HCT116 (cell line): ENCODE measurements at regions not wholly inside any gene's neighbourhood (a gene's known extent, or its start where the extent isn't known, plus 50 kb on each side); places are given as distances from the start of the nearest gene placed in this dataset.

Experiments used
- ATAC-seq: fragments of 200-7000 bp; cut with Tn5 transposase; 2 replicates; pipeline ENCODE4 v1.9.1; 2020; ENCODE audit warnings: mild to moderate bottlenecking, moderate library complexity
- BruUV-seq: library from RNA; stranded (reverse); fragments of 400-500 nt; replicated peaks from 2 replicates; lab custom pipeline; 2021; lab: Mats Ljungman, UMichigan
- CTCF ChIA-PET: fragments of 300-600 bp; sonication (Branson Sonifier 250); formaldehyde crosslinking; loops from one replicate; lab custom pipeline; 2021; ENCODE audit warnings: antibody characterized with exemption; lab: Charles Lee
- POLR2A ChIA-PET: fragments of 300-600, 350-600 bp; sonication (Branson Sonifier 250); formaldehyde crosslinking; loops from one replicate; lab custom pipeline; 2021; ENCODE audit warnings: antibody characterized with exemption; lab: Charles Lee
- RAD21 ChIA-PET, 2 experiments: fragments of 300-600 bp; sonication (Branson Sonifier 250); formaldehyde crosslinking; loops; one replicate each; lab custom pipeline; 2023; ENCODE audit warnings: low total read pairs in 2 of 2; ENCODE audit not compliant: uncharacterized antibody in 2 of 2, unreplicated experiment in 2 of 2, low non-redundant PET in 1 of 2; lab: Charles Lee
- DNase-seq: peaks from one replicate; pipeline ENCODE4 v3.0.0-alpha.2; 2010; ENCODE audit warnings: low read depth, low spot score
- H2AFZ ChIP-seq: fragments of 200-600 bp; shearing (Covaris generic), sonication (generic); 2 replicates; pipeline ENCODE4 v1.6.1; 2017; ENCODE audit warnings: low read depth, mixed run types, mixed read lengths, antibody characterized with exemption, low read length; ENCODE audit not compliant: poor library complexity, severe bottlenecking
- H3K27ac ChIP-seq: 2 replicates; pipeline ENCODE4 v1.5.1; 2012; ENCODE audit warnings: low read depth, low read length
- H3K27me3 ChIP-seq: fragments of 200-600 bp; sonication (generic); 2 replicates; pipeline ENCODE4 v1.6.1; 2016; ENCODE audit warnings: mixed run types, low read length, mixed read lengths; ENCODE audit not compliant: insufficient read depth
- H3K36me3 ChIP-seq, 2 experiments: fragments of 200-500 bp in 1 of 2; fragments of 200-600 bp in 1 of 2; sonication (Bioruptor generic) in 1 of 2; sonication (generic) in 1 of 2; 2 replicates each; pipeline versions ENCODE4 v1.5.1 to v1.6.1; 2014 to 2016; ENCODE audit warnings: low read length in 2 of 2, inconsistent platforms in 1 of 2, mixed read lengths in 1 of 2, mixed run types in 1 of 2; ENCODE audit not compliant: insufficient read depth in 2 of 2, control insufficient read depth in 1 of 2
- H3K4me1 ChIP-seq, 2 experiments: fragments of 200-600 bp in 1 of 2; sonication (generic) in 1 of 2; 2 replicates each; pipeline versions ENCODE4 v1.5.1 to v1.6.1; 2012 to 2017; ENCODE audit warnings: low read length in 2 of 2, inconsistent platforms in 1 of 2, mild to moderate bottlenecking in 1 of 2, mixed read lengths in 1 of 2, mixed run types in 1 of 2, moderate library complexity in 1 of 2; ENCODE audit not compliant: insufficient read depth in 2 of 2, control insufficient read depth in 1 of 2
- H3K4me2 ChIP-seq: fragments of 200-600 bp; sonication (generic); 2 replicates; pipeline ENCODE4 v1.6.1; 2017; ENCODE audit warnings: mixed run types, low read length, mixed read lengths
- H3K4me3 ChIP-seq, 2 experiments: fragments of 200-600 bp in 1 of 2; sonication (generic) in 1 of 2; replicated peaks in 1 of 2; 2 replicates each; pipeline ENCODE4 v1.5.1; 2011 to 2016; ENCODE audit warnings: low read length in 2 of 2, control low read depth in 1 of 2, low read depth in 1 of 2, mild to moderate bottlenecking in 1 of 2, mixed read lengths in 1 of 2, mixed run types in 1 of 2
- H3K79me2 ChIP-seq: fragments of 200-600 bp; sonication (generic); 2 replicates; pipeline ENCODE4 v1.6.1; 2017; ENCODE audit warnings: mild to moderate bottlenecking, mixed run types, low read length, moderate library complexity, mixed read lengths; ENCODE audit not compliant: insufficient read depth
- H3K9ac ChIP-seq: fragments of 200-600 bp; sonication (generic); 2 replicates; pipeline ENCODE4 v1.6.1; 2016; ENCODE audit warnings: low read length, mixed read lengths
- H3K9me2 ChIP-seq: fragments of 200-600 bp; sonication (generic), shearing (Covaris generic); 2 replicates; pipeline ENCODE4 v1.6.1; 2017; ENCODE audit warnings: mixed run types, mild to moderate bottlenecking, moderate library complexity; ENCODE audit not compliant: insufficient read depth
- H3K9me3 ChIP-seq, 2 experiments: fragments of 200-500 bp in 1 of 2; fragments of 200-600 bp in 1 of 2; sonication (Bioruptor generic) in 1 of 2; sonication (generic) in 1 of 2; 2 replicates each; pipeline ENCODE4 v1.6.1; 2014 to 2017; ENCODE audit warnings: low read length in 2 of 2, mixed read lengths in 2 of 2, inconsistent platforms in 1 of 2, low read depth in 1 of 2, mild to moderate bottlenecking in 1 of 2, mixed run types in 1 of 2, moderate library complexity in 1 of 2; ENCODE audit not compliant: control insufficient read depth in 1 of 2, insufficient read depth in 1 of 2
- H4K20me1 ChIP-seq: fragments of 200-600 bp; sonication (generic), shearing (Covaris generic); 2 replicates; pipeline ENCODE4 v1.6.1; 2017; ENCODE audit warnings: mixed run types, mild to moderate bottlenecking, moderate library complexity; ENCODE audit not compliant: insufficient read depth
- CEBPB ChIP-seq: IDR thresholded peaks from 2 replicates; pipeline ENCODE4 v1.6.1; 2012; ENCODE audit warnings: low read depth
- EZH2 ChIP-seq: fragments of 200-600 bp; sonication (generic); IDR thresholded peaks from 2 replicates; pipeline ENCODE4 v1.6.1; 2017; ENCODE audit warnings: antibody characterized with exemption, mixed run types
- MAX ChIP-seq: IDR thresholded peaks from 2 replicates; pipeline ENCODE4 v1.6.1; 2012
- POLR2AphosphoS5 ChIP-seq: IDR thresholded peaks from 2 replicates; pipeline ENCODE4 v1.6.1; 2011; ENCODE audit warnings: mild to moderate bottlenecking, low read depth, low read length, moderate library complexity
- RAD21 ChIP-seq: IDR thresholded peaks from 2 replicates; pipeline ENCODE4 v1.6.1; 2012; ENCODE audit warnings: low read depth, mild to moderate bottlenecking
- intact Hi-C: fragments of 100-400 bp; cut with micrococcal nuclease; formaldehyde crosslinking; loops from 2 replicates; pipeline ENCODE4 v1.10.0; 2022
- TF ChIP-seq, protein P1 (sequence below): IDR thresholded peaks from 2 replicates; pipeline ENCODE4 v1.6.1; 2012
- TF ChIP-seq, protein P2 (sequence below): IDR thresholded peaks from 2 replicates; pipeline ENCODE4 v1.6.1; 2012; ENCODE audit warnings: low read depth

- Histone ChIP-seq H3K79me2 (no peaks in the 10 kb centered on the region), H3K4me2 (no peak overlapping the region), H3K9ac (no peak overlapping the region), H3K9me2 (no peaks in the 10 kb centered on the region), H2AFZ (no peak overlapping the region), H3K4me3 (no peak overlapping the region), H3K27ac (no peak overlapping the region), H3K27me3 (peaks cover 60% of the 10 kb centered on the region), H3K9me3 (no peaks in the 10 kb centered on the region), H4K20me1 (no peaks in the 10 kb centered on the region), H3K36me3 (no peaks in the 10 kb centered on the region), H3K4me1 (0 out of 4 replicates have a peak, but pooled peaks cover 0 to 5% of the 10 kb centered on the region in 2 experiments)
- BruUV-seq = no TSS peak
- DNase-seq (no peak), ATAC-seq (no peak)
- TF ChIP-seq CEBPB = no peak
- no peak for TF ChIP-seq RAD21
- TF ChIP-seq, protein P1, sequence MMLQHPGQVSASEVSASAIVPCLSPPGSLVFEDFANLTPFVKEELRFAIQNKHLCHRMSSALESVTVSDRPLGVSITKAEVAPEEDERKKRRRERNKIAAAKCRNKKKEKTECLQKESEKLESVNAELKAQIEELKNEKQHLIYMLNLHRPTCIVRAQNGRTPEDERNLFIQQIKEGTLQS = no peak
- no peak for TF ChIP-seq EZH2
- no peak for TF ChIP-seq POLR2AphosphoS5
- TF ChIP-seq, protein P2, sequence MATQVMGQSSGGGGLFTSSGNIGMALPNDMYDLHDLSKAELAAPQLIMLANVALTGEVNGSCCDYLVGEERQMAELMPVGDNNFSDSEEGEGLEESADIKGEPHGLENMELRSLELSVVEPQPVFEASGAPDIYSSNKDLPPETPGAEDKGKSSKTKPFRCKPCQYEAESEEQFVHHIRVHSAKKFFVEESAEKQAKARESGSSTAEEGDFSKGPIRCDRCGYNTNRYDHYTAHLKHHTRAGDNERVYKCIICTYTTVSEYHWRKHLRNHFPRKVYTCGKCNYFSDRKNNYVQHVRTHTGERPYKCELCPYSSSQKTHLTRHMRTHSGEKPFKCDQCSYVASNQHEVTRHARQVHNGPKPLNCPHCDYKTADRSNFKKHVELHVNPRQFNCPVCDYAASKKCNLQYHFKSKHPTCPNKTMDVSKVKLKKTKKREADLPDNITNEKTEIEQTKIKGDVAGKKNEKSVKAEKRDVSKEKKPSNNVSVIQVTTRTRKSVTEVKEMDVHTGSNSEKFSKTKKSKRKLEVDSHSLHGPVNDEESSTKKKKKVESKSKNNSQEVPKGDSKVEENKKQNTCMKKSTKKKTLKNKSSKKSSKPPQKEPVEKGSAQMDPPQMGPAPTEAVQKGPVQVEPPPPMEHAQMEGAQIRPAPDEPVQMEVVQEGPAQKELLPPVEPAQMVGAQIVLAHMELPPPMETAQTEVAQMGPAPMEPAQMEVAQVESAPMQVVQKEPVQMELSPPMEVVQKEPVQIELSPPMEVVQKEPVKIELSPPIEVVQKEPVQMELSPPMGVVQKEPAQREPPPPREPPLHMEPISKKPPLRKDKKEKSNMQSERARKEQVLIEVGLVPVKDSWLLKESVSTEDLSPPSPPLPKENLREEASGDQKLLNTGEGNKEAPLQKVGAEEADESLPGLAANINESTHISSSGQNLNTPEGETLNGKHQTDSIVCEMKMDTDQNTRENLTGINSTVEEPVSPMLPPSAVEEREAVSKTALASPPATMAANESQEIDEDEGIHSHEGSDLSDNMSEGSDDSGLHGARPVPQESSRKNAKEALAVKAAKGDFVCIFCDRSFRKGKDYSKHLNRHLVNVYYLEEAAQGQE = no peak
- TF ChIP-seq MAX = no peak
- CTCF ChIA-PET = no interaction called here
- POLR2A ChIA-PET = no interaction called here
- intact Hi-C loops = no loop called here
- RAD21 ChIA-PET = no interaction called here
Observed at GRCh38 chr12:5099591-5099990, 55.9 kb downstream of the KCNA5 start.
